H9 (cell line): ENCODE measurements at regions not wholly inside any gene's neighbourhood (a gene's known extent, or its start where the extent isn't known, plus 50 kb on each side); places are given as distances from the start of the nearest gene placed in this dataset.

Experiments
- DNase-seq: peaks from one replicate; pipeline ENCODE4 v3.0.0-alpha.2; 2017
- H2AFZ ChIP-seq: one replicate; pipeline ENCODE4 v1.6.1; 2013; ENCODE audit warnings: mild to moderate bottlenecking, low read length, control low read depth, moderate library complexity
- H2AK5ac ChIP-seq: 2 replicates; pipeline ENCODE4 v1.6.1; 2013; ENCODE audit warnings: low read length, control low read depth, mixed read lengths; ENCODE audit not compliant: insufficient read length
- H2BK120ac ChIP-seq: one replicate; pipeline ENCODE4 v1.6.1; 2013; ENCODE audit warnings: low read depth, mild to moderate bottlenecking, low read length, control low read depth, inconsistent platforms; ENCODE audit not compliant: poor library complexity, severe bottlenecking
- H2BK12ac ChIP-seq: 2 replicates; pipeline ENCODE4 v1.6.1; 2013; ENCODE audit warnings: low read length, control low read depth, mixed read lengths, low read depth; ENCODE audit not compliant: insufficient read length
- H2BK15ac ChIP-seq: 2 replicates; pipeline ENCODE4 v1.6.1; 2013; ENCODE audit warnings: low read depth, low read length, control low read depth
- H2BK20ac ChIP-seq: one replicate; pipeline ENCODE4 v1.6.1; 2013; ENCODE audit warnings: low read depth, mild to moderate bottlenecking, low read length, control low read depth, inconsistent platforms; ENCODE audit not compliant: poor library complexity, severe bottlenecking
- H2BK5ac ChIP-seq: 2 replicates; pipeline ENCODE4 v1.6.1; 2013; ENCODE audit warnings: low read length, control low read depth, mixed read lengths; ENCODE audit not compliant: insufficient read length
- H3K14ac ChIP-seq: 2 replicates; pipeline ENCODE4 v1.6.1; 2013; ENCODE audit warnings: low read length, control low read depth; ENCODE audit not compliant: insufficient read depth
- H3K18ac ChIP-seq: 2 replicates; pipeline ENCODE4 v1.6.1; 2013; ENCODE audit warnings: low read depth, mild to moderate bottlenecking, mixed read lengths, low read length, control low read depth; ENCODE audit not compliant: insufficient read length
- H3K23ac ChIP-seq: 2 replicates; pipeline ENCODE4 v1.6.1; 2013; ENCODE audit warnings: low read length, control low read depth, mixed read lengths, low read depth; ENCODE audit not compliant: insufficient read length
- H3K23me2 ChIP-seq: 2 replicates; pipeline ENCODE4 v1.6.1; 2013; ENCODE audit warnings: low read depth, mild to moderate bottlenecking, mixed read lengths, low read length, control low read depth; ENCODE audit not compliant: insufficient read length, poor library complexity, severe bottlenecking
- H3K27ac ChIP-seq: 2 replicates; pipeline ENCODE4 v1.5.1; 2013; ENCODE audit warnings: low read length, control low read depth, mixed read lengths, low read depth; ENCODE audit not compliant: insufficient read length
- H3K27me3 ChIP-seq: 2 replicates; pipeline ENCODE4 v1.6.1; 2013; ENCODE audit warnings: low read length, control low read depth, inconsistent platforms; ENCODE audit not compliant: insufficient read depth
- H3K4ac ChIP-seq: 2 replicates; pipeline ENCODE4 v1.6.1; 2013; ENCODE audit warnings: low read depth, mild to moderate bottlenecking, control low read depth, inconsistent platforms, low read length, moderate library complexity
- H3K4me1 ChIP-seq: 2 replicates; pipeline ENCODE4 v1.6.1; 2013; ENCODE audit warnings: low read length, control low read depth, inconsistent platforms; ENCODE audit not compliant: insufficient read depth
- H3K4me2 ChIP-seq: 2 replicates; pipeline ENCODE4 v1.6.1; 2013; ENCODE audit warnings: low read length, control low read depth, mixed read lengths; ENCODE audit not compliant: insufficient read length, insufficient read depth
- H3K56ac ChIP-seq: 2 replicates; pipeline ENCODE4 v1.6.1; 2013; ENCODE audit warnings: low read depth, mild to moderate bottlenecking, mixed read lengths, low read length, control low read depth; ENCODE audit not compliant: insufficient read length
- H3K79me1 ChIP-seq: 2 replicates; pipeline ENCODE4 v1.6.1; 2013; ENCODE audit warnings: low read depth, mild to moderate bottlenecking, moderate library complexity, low read length, control low read depth, inconsistent platforms; ENCODE audit not compliant: insufficient read depth, poor library complexity, severe bottlenecking
- H3K79me2 ChIP-seq: 2 replicates; pipeline ENCODE4 v1.6.1; 2013; ENCODE audit warnings: low read length, control low read depth, inconsistent platforms; ENCODE audit not compliant: insufficient read depth
- H3K9ac ChIP-seq: 2 replicates; pipeline ENCODE4 v1.6.1; 2013; ENCODE audit warnings: low read length, control low read depth, mixed read lengths; ENCODE audit not compliant: insufficient read length; ENCODE audit errors: extremely low read depth
- H3K9me3 ChIP-seq: one replicate; pipeline ENCODE4 v1.6.1; 2013; ENCODE audit warnings: low read depth, low read length, inconsistent platforms; ENCODE audit not compliant: control insufficient read depth
- H3T11ph ChIP-seq: one replicate; pipeline ENCODE4 v1.6.1; 2013; ENCODE audit warnings: mild to moderate bottlenecking, low read length, control low read depth, inconsistent platforms
- H4K20me1 ChIP-seq: one replicate; pipeline ENCODE4 v1.6.1; 2013; ENCODE audit not compliant: control insufficient read depth, insufficient read length, insufficient read depth
- H4K5ac ChIP-seq: 2 replicates; pipeline ENCODE4 v1.6.1; 2013; ENCODE audit warnings: low read depth, mild to moderate bottlenecking, mixed read lengths, low read length, control low read depth; ENCODE audit not compliant: insufficient read length
- H4K8ac ChIP-seq: replicated peaks from 2 replicates; pipeline ENCODE4 v1.6.1; 2013; ENCODE audit warnings: low read length, control low read depth, mixed read lengths, low read depth; ENCODE audit not compliant: insufficient read length
- H4K91ac ChIP-seq: 2 replicates; pipeline ENCODE4 v1.6.1; 2013; ENCODE audit warnings: low read depth, mild to moderate bottlenecking, moderate library complexity, mixed read lengths, low read length, control low read depth; ENCODE audit not compliant: insufficient read length
- H3K27ac Mint-ChIP-seq, 3 experiments: 2 replicates in 2 of 3; 3 replicates in 1 of 3; pipeline ENCODE4 v1.8.0; 2020 to 2021; ENCODE audit warnings: mixed read lengths in 3 of 3, mild to moderate bottlenecking in 1 of 3, moderate library complexity in 1 of 3
- H3K27me3 Mint-ChIP-seq: 2 replicates; pipeline ENCODE4 v1.8.0; 2021; ENCODE audit warnings: low read depth, mild to moderate bottlenecking, moderate library complexity, mixed read lengths
- H3K36me3 Mint-ChIP-seq, 3 experiments: 2 replicates in 2 of 3; 3 replicates in 1 of 3; pipeline ENCODE4 v1.8.0; 2020 to 2021; ENCODE audit warnings: low read depth in 3 of 3, mixed read lengths in 3 of 3; ENCODE audit not compliant: insufficient read depth in 1 of 3
- H3K4me1 Mint-ChIP-seq, 2 experiments: 2 replicates each; pipeline ENCODE4 v1.8.0; 2020; ENCODE audit warnings: mixed read lengths in 2 of 2
- H3K4me3 Mint-ChIP-seq, 2 experiments: 2 replicates in 1 of 2; 3 replicates in 1 of 2; pipeline ENCODE4 v1.8.0; 2020 to 2021; ENCODE audit warnings: mild to moderate bottlenecking in 2 of 2, mixed read lengths in 2 of 2, moderate library complexity in 1 of 2
- H3K9me3 Mint-ChIP-seq, 2 experiments: 2 replicates in 1 of 2; 3 replicates in 1 of 2; pipeline ENCODE4 v1.8.0; 2020; ENCODE audit warnings: mild to moderate bottlenecking in 2 of 2, mixed read lengths in 2 of 2, moderate library complexity in 1 of 2
- CTCF ChIP-seq: fragments of 200-600 bp; sonication (generic); conservative IDR thresholded peaks from 3 replicates; pipeline ENCODE4 v1.8.0; 2021; ENCODE audit warnings: antibody characterized with exemption, mild to moderate bottlenecking
- WGBS: extraction: QIAGEN DNeasy Blood & Tissue Kit; methylation state at CpG from one replicate; pipeline ENCODE4 v1.1.7; 2013; ENCODE audit warnings: missing lambda C conversion rate, low lambda C conversion rate, mixed read lengths; ENCODE audit not compliant: insufficient read length; ENCODE audit errors: extremely low coverage; 5-methylcytosine and 5-hydroxymethylcytosine counted together

DNA sequence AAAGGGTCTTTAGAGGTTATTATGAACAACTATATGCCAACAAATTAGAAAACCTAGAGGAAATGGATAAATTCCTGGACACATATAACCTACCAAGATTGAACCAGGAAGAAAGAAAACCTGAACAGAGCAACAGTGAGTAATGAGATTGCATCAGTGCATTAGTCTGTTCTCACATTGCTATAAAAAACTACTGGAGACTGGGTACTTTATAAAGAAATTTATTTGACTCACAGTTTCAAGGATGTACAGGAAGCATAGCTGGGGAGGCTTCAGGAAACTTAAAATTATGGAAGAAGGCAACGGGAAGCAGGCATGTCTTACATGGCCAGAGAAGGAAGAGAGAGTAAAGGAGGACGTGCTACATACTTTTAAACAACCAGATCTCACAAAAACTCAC lies 70.8 kb upstream of the GNAZ start:
- no CpG with 5 or more reads among the region's 2 CpGs for WGBS
- Histone ChIP-seq H2BK15ac (no peak overlapping the region), H3K9me3 (no peaks in the 10 kb centered on the region)

More for the DNA sequence above, 70.8 kb upstream of the GNAZ start:
- Mint-ChIP-seq H3K36me3 (peaks cover 0 to 2% (median 0%) of the 10 kb centered on the region in 3 experiments; a peak in 3 of 7 replicates), H3K9me3 (peaks cover 41 to 45% of the 10 kb centered on the region in 2 experiments), H3K27ac (no peak overlapping the region), H3K4me3 (no peak overlapping the region), H3K4me1 (no peaks in the 10 kb centered on the region), H3K27me3 (peaks cover 92% of the 10 kb centered on the region)
- Histone ChIP-seq H3K27ac (no peak overlapping the region), H3K9ac (no peak overlapping the region), H3K79me2 (no peaks in the 10 kb centered on the region), H3K18ac (no peak overlapping the region), H2BK12ac (no peak overlapping the region), H4K8ac (no peak overlapping the region), H2BK5ac (no peak overlapping the region), H2AK5ac (no peak overlapping the region), H3K23me2 (no peaks in the 10 kb centered on the region), H3K23ac (no peak overlapping the region), H3K56ac (no peak overlapping the region), H2BK120ac (no peak overlapping the region), H2AFZ (no peak overlapping the region), H3K4ac (no peak overlapping the region), H3K79me1 (no peaks in the 10 kb centered on the region), H3K27me3 (no peaks in the 10 kb centered on the region), H2BK20ac (no peak overlapping the region), H4K20me1 (no peaks in the 10 kb centered on the region), H4K5ac (no peak overlapping the region), H3T11ph (no peak overlapping the region), H4K91ac (no peak overlapping the region), H3K4me2 (no peak overlapping the region), H3K4me1 (no peaks in the 10 kb centered on the region), H3K14ac (no peak overlapping the region)
- no peak for TF ChIP-seq CTCF
- DNase-seq, result no peak
